ENCODE measurements at regions not wholly inside any gene's neighbourhood (a gene's known extent, or its start where the extent isn't known, plus 50 kb on each side); places are given as distances from the start of the nearest gene placed in this dataset.

GRCh38 chr20:58575776-58576602, 60.8 kb upstream of the APCDD1L start:
- no peaks in the 10 kb centered on the region for H3K79me2 ChIP-seq (ENCODE audit: control insufficient read depth, insufficient read depth, low read length)
- no peak for FAIRE-seq
- no peak overlapping the region for H3K4me3 ChIP-seq
- H4K20me1 ChIP-seq (ENCODE audit: control insufficient read depth, insufficient read depth) = no peaks in the 10 kb centered on the region
- in situ Hi-C loops (cut with MboI) (no loop called here), intact Hi-C loops (cut with micrococcal nuclease; ENCODE audit: unreplicated experiment) (no loop called here)
- WGBS (ENCODE audit: insufficient coverage, insufficient replicate concordance, low lambda C conversion rate, missing lambda C conversion rate) = 42% methylated on average over 24 of the region's 24 CpGs
- BruUV-seq (replicated peaks) = no TSS peak
- no peak overlapping the region for H3K4me2 ChIP-seq (ENCODE audit: control insufficient read depth, insufficient read depth)
- no peak for ATAC-seq
- TF ChIP-seq ZBED1 (IDR thresholded peaks at IDR 0.05; ENCODE audit: borderline replicate concordance) = no peak
- no peak for TF ChIP-seq CBX5 (IDR thresholded peaks at IDR 0.05; ENCODE audit: low read depth)
- no peak for TF ChIP-seq CREB1 (IDR thresholded peaks at IDR 0.05; ENCODE audit: low read depth)
- no peak for TF ChIP-seq CEBPB (IDR thresholded peaks at IDR 0.05; ENCODE audit: borderline replicate concordance in 1 of 2, low read depth in 2 of 2, low read length in 2 of 2)
- TF ChIP-seq, protein P1, sequence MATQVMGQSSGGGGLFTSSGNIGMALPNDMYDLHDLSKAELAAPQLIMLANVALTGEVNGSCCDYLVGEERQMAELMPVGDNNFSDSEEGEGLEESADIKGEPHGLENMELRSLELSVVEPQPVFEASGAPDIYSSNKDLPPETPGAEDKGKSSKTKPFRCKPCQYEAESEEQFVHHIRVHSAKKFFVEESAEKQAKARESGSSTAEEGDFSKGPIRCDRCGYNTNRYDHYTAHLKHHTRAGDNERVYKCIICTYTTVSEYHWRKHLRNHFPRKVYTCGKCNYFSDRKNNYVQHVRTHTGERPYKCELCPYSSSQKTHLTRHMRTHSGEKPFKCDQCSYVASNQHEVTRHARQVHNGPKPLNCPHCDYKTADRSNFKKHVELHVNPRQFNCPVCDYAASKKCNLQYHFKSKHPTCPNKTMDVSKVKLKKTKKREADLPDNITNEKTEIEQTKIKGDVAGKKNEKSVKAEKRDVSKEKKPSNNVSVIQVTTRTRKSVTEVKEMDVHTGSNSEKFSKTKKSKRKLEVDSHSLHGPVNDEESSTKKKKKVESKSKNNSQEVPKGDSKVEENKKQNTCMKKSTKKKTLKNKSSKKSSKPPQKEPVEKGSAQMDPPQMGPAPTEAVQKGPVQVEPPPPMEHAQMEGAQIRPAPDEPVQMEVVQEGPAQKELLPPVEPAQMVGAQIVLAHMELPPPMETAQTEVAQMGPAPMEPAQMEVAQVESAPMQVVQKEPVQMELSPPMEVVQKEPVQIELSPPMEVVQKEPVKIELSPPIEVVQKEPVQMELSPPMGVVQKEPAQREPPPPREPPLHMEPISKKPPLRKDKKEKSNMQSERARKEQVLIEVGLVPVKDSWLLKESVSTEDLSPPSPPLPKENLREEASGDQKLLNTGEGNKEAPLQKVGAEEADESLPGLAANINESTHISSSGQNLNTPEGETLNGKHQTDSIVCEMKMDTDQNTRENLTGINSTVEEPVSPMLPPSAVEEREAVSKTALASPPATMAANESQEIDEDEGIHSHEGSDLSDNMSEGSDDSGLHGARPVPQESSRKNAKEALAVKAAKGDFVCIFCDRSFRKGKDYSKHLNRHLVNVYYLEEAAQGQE (IDR thresholded peaks at IDR 0.05; ENCODE audit: low read depth, low read length) = no peak
- no peak for TF ChIP-seq MYB (IDR thresholded peaks at IDR 0.05; ENCODE audit: borderline replicate concordance, low read depth, low read length)
- TF ChIP-seq DPF2 (IDR thresholded peaks at IDR 0.05) = no peak
- TF ChIP-seq, protein P2, sequence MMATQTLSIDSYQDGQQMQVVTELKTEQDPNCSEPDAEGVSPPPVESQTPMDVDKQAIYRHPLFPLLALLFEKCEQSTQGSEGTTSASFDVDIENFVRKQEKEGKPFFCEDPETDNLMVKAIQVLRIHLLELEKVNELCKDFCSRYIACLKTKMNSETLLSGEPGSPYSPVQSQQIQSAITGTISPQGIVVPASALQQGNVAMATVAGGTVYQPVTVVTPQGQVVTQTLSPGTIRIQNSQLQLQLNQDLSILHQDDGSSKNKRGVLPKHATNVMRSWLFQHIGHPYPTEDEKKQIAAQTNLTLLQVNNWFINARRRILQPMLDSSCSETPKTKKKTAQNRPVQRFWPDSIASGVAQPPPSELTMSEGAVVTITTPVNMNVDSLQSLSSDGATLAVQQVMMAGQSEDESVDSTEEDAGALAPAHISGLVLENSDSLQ (IDR thresholded peaks at IDR 0.05) = no peak
- no peak for TF ChIP-seq JUND (IDR thresholded peaks at IDR 0.05; ENCODE audit: low read depth, low read length)
- no peak for TF ChIP-seq HDAC2 (IDR thresholded peaks at IDR 0.05)
- H3K36me3 ChIP-seq (ENCODE audit: control insufficient read depth in 2 of 2, insufficient read depth in 2 of 2, low read length in 1 of 2) = no peaks in the 10 kb centered on the region
- H3K9ac ChIP-seq (ENCODE audit: control insufficient read depth, insufficient read depth, low read length) = no peak overlapping the region
- SMC1A ChIA-PET (ENCODE audit: uncharacterized antibody, unreplicated experiment) = no interaction called here
- peaks cover 0 to 1% of the 10 kb centered on the region in 2 experiments; a peak in 3 of 4 replicates for H3K27me3 ChIP-seq (replicated peaks in 1 of 2; ENCODE audit: control insufficient read depth in 2 of 2, insufficient read depth in 2 of 2, low read length in 1 of 2)
- no peaks in the 10 kb centered on the region for H3K9me3 ChIP-seq (replicated peaks; ENCODE audit: control insufficient read depth, insufficient read depth, low read length)
- RAD21 ChIA-PET (ENCODE audit: unreplicated experiment) = no interaction called here
- H3K27ac ChIP-seq (ENCODE audit: control insufficient read depth, insufficient read depth) = no peak overlapping the region
- no peak overlapping the region for H2AFZ ChIP-seq (ENCODE audit: control insufficient read depth, low read depth, low read length)
- CTCF ChIA-PET = no interaction called here
- DNase-seq (ENCODE audit: low read depth, low spot score) = no peak
- POLR2A ChIA-PET = interaction anchor here (0.7 kb wide), 2 partner anchors 27 to 1760 kb away, joined by 3 read pairs; no protein-coding TSS in a partner anchor
- no peaks in the 10 kb centered on the region for H3K4me1 ChIP-seq (ENCODE audit: control insufficient read depth, insufficient read depth, low read length)

All from GM12878 (cell line).